Suppressor macrophage treated with lipopolysaccharide for 1 hour (primary cell): ENCODE measurements at regions not wholly inside any gene's neighbourhood (a gene's known extent, or its start where the extent isn't known, plus 50 kb on each side); places are given as distances from the start of the nearest gene placed in this dataset.
"Not testable (repeated sequence)": the region's sequence is repeated elsewhere in the genome, so short reads cannot be mapped to it uniquely, and the experiment has no call there.

Experiments
- DNase-seq, 3 donors: peaks; one replicate each; pipeline ENCODE4 v3.0.0-alpha.2; 2020 to 2022

DNA sequence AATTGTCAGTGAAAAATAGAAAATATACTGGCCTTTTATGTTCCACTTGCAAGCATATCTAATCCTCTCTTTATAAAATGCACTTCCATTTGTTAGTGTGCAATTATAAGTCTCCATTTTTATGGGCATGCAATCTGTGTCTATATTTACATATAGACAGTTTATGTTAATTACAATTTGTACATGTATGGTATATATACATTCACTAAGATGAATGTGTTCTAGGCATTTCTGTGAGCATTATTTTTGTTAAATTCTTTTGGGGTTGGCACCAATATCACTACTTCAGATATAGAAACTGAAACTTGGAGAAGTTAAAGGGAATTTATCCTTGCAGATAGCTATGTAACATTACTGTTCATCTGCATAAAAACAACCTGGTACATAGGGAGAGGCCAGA, 470.8 kb upstream of the LMO3 start:
- no peak for DNase-seq

DNA sequence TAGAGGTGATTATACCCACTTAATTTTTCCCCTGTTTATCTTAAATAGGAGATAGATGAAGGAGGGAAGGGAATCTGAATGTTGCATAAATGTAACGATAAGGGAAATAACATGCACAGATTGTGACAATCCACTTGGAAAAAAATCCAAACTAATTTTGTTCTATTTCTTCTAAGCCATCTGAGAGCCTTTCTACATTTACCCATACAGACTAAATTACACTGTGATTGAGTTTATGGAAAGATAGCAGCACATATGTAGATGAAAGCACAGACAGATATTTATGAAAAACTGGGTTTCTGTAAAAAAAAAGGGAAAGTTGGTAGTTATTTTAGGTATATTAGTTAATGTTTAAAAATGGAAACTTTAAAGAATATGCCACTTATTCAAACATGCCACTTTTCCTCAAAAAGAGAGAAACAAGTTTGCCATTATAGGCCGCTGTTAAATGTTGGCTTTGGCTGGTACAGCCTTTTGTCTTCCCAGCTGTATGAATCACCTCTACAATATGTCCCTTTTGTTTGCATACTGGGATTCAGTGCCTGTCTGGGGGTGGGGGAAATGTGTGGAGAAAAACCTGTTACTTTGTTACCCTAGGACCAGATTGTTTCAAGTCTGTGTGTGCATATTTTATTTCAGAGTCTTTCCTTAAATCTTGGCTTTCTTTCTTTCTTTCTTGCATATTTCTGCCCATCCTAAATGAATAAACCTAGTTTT, 470.2 kb upstream of the LMO3 start:
- no peak for DNase-seq

DNA sequence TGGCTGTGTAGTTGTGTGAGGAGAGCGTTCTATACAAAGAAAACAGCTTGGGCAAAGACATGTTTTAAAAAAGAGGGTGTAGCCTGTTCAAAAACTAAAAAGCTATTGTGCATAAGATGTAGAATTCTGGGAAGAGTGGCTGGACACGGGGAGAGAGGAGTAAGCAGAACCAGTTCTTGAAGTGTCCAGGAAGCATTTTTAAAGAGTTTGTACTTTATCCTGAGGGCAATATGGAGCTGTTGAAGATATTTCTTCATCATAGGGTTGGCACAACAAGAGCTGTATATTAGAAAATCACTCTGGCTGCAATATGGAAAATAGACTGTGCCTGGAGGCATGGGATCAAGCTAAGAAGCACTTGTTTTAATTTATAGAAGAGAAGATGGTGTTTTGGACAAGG, 458.9 kb upstream of the LMO3 start:
- no peak for DNase-seq

DNA sequence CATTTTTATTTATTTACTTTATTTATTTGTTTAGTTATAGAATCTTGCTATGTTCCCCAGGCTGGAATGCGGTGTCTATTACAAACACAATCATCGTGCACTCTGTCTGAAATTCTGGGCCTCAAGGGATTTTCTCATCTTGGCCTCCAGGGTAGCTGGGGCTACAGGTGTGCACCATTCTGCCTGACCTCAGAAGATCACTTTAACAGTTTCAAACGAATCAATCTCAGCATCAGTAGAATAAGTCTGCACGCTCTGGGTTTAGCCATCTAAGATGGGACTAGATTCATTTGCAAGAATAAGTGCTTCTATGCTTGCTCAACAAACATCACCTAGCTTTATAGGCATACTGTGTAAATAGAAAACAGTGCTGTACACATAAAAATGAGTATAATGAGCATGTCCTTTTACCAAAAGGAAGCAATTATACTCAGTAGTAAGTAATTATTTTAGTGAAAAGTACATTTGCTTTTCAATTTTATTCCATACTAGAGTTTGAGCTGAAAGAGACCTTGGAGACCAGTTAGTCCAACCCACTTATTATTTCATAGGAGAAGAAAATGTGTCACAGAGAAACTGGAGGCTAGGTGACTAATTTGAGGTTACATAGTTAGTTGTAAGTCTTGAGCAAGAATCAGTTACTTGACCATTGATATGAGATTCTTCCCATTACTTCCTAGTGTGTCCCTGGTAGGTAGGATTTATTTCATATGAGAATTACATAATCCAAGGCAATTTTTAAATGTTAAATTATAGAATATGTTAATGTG, 456.5 kb upstream of the LMO3 start:
- DNase-seq = no peak

DNA sequence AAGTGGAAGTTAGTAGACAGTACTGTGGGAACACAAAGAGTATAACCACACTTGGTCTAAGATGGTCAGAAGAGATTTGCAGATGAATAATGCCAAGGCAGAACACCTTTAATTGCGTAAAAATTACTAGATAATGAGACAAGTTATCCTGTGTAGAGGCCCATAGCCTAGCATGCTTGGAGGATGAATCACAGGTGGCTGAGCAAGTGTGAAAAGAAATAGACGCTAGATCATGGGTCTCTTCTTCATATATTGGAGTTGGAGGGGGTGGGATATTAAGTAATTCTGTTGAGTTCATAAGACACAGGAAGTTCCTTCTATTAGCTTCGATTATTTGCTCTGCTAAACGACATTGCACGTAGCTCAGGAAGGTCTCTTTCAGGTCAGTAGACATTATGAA, 454.3 kb upstream of the LMO3 start:
- DNase-seq = no peak

DNA sequence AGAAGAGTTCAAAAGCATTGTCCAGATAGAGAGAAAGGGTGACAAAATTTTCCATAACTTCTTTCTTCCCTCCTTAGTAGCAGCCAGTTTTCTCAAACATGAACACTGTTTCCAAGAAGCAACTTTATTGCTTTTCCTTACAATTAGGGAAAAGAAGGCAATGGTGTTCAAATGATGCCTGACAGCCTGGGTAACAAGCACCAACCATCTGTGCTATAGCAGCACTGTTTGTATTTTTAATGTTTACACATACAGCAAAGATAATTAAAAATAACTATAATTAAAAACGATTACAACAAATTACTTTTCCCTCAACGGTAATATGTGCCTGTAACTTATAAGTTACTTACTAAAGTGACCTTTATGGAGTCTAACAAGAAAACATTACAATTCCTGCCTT, 450.6 kb upstream of the LMO3 start:
- DNase-seq = no peak

DNA sequence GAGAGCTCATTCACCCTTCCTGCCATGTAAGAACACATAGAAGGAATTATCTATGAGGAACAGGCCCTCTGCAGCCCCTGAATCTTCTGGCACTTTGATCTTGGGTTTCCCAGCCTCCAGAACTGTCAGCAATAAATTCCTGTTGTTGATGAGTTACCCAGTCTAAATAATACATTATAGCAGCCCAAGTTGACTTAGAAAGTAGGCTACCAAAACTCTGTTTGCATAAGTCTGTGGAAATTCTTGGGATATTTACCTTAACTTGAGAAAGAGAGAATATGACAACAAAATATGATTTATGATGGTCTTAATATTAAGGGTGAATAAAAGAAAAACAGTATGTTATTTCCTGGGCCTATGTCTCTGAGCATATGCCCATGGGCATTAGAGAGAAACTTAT, 433.0 kb upstream of the LMO3 start:
- DNase-seq = no peak

DNA sequence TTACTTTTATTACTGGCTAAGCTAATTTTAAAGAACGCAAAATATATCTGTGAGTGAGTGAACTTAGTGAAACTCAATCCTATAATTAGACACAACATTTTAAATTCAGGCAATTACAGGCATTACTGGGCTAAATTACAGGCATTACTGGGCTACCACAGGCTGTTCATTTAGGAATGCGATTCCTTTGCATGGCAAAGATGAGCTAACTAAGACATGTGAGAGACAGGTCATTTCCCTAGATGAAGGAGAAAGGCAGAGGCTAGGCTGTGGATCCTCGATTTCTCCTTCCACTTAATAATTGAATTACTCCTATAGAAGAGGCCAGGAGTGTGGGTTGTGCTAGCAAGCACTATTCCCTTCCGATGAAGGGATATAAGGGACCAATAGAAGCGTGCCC, 429.4 kb upstream of the LMO3 start:
- no peak for DNase-seq

DNA sequence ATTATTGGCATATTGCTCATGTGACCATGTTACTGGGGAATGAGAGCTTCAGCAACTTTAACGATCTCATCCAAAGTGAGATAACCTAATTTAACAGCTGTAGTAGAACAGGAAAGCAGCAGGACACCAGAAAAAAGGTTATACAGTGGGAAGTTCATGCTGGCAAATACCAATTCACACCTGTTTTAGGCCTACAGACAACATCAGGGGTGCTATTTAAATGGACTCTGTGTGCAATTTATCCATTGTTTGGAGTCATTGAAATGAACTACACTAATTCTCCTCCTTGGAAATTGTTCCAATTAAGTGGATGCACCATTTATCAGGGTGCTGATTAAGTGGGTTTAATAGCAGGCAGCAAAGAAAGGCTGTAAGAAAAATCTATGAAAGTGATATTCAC, 424.4 kb upstream of the LMO3 start:
- DNase-seq = no peak

DNA sequence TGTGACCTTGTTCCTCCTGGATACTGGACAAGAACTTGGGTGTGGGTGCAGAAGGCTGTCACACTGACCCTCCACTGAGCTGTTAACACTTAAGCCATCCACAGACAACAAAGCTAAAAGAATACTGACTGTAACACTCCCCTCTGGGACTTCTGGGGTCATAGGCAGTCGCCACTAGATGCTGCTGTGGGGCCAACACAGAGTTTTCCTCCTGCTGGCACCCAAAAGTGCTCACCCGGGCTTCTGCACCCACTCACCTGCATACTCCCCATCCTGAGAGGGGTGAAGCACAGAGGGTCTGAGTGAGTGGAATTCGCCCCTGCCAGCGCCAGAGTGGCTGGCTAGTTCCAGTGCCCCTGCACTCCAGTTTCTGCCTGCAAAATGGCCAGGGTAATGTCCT, 422.4 kb upstream of the LMO3 start:
- no peak for DNase-seq

DNA sequence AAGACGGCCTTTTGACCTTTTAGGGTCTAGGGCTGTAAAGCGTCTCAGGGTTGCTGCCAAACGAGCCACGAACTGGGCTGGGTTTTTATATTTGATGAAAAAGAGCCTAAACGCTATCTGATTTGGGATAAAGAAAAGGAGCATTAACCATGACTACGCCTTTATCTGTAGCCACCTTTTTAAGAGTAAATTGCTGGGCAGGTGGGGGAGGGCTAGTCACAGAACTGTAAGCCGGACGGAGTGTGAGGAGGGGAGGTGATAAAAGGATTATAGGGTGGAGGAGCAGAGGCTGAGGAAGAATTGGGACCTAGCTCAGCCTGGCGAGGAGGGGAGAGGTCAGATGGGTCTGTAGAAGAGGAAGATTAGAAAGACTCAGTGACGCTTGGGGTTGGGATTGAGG, 419.5 kb upstream of the LMO3 start:
- not testable (repeated sequence) for DNase-seq

DNA sequence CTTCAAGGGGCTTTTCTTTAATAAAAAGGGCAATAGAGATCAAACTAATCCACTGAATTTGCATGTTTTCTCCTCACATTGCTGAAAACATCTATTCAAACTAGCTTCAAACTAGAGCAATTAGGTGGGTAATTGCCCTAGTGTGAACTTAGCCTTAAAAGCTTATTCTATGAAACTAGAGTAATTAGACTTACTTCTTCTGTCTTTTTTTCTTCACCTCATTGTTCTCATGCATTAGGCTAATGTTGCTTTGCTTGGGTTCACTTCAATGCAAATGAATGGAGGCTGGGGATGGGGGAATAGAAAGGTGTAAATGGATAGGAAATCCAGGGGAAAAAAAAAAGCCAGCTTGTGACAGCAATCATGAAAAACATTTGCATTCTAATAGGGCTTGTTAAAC, 414.8 kb upstream of the LMO3 start:
- DNase-seq = no peak

DNA sequence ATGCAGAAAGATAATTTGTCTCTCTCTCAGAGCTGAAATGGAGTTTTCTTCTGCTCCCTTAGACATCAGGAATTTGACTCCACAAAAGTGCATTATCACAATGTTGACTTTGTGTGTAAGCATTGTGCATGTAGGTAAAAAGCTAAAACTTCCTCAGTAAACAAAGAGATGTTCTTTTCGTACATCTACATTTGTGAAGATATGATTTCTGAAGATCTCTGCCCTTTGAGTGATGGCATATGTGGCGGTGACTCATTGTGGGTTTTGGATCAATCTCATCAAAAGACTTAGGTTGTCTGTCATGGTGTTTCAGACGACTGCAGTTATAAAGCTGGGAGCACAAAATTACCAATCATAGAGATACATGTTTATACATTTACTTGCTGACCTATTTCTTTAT, 411.4 kb upstream of the LMO3 start:
- DNase-seq = no peak

DNA sequence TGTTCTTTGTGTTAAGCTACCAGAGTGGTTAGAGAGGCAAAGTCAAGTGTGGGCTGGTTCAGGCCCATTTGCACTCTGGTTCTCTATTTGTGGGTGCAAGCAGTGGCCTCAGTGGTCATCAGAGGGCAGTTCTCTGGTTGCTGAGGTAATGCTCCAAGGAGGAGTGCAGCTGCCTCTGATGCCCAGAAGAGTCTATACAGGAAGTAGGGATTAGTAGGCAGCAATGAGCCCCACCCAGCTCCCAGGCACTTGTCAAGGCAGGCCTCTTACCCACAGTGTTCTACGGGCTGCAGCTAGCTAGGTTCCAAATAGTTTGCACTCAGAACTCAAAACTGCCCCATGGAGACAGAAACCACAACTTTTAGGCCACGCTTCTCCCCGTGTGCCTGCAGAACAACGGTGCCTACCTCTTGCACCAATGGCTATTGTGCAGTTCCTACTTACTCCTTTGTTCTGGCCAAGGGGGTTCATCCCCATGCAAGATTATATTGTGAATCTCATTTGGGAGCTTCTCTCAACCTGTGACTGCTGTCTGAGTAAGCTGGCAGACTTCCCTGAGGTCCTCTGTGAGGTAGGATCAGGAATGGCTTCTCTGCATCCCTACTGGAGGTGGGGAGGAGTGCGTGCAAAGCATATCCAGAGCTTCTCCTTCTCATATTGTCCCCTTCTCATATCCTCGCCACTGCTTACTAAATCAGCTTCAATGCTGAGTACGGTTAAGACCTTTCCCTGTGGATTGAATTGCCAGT, 410.3 kb upstream of the LMO3 start:
- no peak for DNase-seq

DNA sequence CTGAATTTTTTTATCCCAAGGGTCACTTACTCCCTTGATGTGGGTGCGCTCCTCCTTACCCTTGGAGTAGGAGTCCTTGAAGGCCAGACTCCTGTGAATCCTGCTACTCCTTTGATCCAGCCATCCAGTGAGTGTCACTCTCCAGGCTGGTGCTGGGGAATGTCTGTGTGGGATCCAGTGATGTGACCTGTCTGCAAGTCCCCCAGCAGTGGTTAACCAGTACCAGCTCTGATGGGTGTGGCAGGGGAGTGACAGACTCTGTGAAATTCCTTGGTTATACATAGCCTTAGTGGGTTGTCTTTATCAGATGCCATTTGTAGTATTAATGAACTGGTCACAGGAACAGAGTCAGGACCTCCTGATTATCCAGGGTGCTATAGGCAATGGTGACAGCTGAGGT, 409.5 kb upstream of the LMO3 start:
- DNase-seq = no peak

DNA sequence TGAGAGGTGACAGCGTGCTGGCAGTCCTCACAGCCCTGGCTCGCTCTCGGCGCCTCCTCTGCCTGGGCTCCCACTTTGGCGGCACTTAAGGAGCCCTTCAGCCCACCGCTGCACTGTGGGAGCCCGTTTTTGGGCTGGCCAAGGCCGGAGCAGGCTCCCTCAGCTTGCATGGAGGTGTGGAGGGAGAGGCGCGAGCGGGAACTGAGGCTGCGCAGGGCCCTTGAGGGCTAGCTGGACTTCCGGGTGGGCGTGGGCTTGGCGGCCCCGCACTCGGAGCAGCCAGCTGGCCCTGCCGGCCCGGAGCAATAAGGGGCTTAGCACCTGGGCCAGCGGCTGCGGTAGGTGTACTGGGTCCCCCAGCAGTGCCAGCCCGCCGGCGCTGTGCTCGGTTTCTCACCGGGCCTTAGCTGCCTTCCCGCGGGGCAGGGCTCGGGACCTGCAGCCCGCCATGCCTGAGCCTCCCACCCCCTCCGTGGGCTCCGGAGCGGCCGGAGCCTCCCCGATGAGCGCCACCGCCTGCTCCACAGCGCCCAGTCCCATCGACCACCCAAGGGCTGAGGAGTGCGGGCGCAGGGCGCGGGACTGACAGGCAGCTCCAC, 401.6 kb upstream of the LMO3 start:
- DNase-seq = not testable (repeated sequence)

DNA sequence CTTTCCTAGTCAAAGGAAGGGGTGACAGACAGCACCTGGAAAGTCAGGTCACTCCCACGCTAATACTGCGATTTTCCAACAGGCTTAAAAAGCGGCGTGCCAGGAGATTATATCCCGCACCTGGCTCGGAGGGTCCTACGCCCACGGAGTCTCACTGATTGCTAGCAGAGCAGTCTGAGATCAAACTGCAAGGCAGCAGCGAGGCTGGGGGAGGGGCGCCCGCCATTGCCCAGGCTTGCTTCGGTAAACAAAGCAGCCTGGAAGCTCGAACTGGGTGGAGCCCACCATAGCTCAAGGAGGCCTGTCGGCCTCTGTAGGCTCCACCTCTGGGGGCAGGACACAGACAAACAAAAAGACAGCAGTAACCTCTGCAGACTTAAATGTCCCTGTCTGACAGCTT, 392.6 kb upstream of the LMO3 start:
- DNase-seq = not testable (repeated sequence)

DNA sequence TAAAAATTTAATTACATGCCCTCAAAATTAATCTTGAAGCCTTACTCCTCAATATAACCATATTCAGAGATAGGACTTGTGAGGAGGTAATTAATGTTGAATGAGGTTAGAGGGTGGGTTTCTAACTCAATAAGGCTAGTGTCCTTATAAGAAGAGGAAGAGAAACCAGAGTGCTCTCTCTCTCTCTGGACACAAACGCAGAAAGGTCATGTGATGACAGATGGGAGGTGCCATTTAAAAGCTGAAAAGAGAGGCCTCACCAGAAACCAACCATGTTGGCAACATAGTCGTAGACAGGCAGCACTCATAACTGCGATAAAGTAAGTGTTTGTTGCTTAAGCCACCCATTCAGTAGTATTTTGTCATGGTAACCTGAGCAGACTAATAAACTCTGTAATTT, 378.5 kb upstream of the LMO3 start:
- no peak for DNase-seq

DNA sequence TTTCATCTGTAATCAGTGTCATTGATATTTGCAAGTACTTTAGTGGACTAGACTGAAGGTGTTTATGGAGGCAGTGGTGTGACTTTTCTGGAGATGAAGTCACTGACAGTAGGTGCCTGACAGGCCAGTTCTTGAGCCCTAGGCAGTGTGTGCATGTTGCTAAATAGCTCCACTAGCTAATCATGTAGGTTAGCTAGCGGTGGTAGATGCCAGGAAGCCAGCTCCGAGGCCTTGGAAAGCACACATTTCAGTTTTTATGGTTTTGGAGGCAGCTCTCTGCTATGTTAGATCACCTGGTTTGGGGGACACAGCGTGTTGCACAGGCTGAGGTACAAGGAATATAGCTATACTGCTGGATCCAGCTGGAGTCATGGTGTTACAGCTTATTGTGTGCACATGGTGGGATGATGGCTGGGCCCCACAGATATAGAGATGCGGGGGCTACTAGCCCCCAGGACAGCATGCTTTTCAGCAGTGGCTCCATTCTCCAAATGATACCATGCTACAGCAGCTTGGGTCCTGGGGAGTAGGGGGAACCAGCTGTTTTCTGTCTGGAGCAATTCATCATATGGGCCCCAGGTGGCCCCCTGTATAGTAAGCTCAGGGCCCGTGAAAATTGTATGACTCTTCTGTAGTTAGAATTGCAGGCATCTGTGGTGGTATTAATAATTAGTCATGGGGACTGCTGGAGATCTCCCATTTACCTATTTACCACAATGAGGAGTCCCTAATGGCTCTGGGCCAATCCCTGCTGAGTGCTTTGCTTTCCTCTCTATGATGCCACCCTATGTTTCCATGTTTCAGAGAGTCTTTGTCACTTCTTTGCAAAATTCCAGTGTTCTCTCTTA, 367.2 kb upstream of the LMO3 start:
- no peak for DNase-seq

DNA sequence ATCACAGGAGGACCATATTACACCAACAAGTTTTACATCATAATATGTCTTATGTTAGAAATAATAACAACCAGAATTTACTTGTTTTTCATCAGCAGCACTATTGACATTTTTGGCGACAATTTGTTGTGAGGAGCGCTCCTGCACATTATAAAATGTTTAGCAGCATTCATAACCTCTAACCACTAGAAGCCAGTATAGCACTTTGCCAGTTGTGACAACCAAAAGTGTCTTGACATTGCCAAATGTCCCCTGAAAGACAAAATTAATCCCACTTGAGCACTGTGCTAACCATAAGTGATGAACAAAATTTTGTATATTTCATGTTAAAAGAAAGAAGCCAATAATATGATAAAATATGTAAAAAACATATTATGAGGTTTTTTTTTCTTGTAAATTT, 356.9 kb upstream of the LMO3 start:
- DNase-seq = no peak

DNA sequence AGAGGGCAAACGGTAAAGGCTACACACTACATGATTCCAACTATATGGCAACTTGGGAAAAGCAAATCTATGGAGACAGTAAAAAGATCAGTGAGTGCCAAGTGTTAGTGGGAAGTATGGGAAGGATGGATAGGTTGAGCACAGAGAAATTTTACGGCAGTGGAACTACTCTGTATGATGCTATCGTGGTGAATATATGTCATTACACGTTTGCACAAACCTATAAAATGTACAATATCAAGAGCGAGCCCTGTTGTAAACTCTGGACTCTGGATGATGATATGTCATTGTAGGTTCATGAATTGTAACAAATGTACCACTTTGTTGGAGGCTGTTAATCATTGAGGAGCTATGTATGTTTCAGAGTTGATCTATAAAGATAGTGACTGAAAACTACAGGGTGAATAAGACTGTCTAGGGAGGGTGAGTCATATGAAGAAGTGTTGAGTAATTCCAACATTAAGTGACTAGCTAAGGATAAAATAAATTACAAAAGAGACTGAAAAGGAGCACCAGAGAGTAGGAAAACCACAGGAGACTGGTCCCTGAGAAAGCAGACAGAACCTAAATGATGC, 349.2 kb upstream of the LMO3 start:
- no peak for DNase-seq
